Gastroesophageal sphincter (tissue), 4 donors: ENCODE measurements at regions not wholly inside any gene's neighbourhood (a gene's known extent, or its start where the extent isn't known, plus 50 kb on each side); places are given as distances from the start of the nearest gene placed in this dataset.

Source experiments
- ATAC-seq: fragments of 150-250 bp; one replicate; pipeline ENCODE4 v1.9.1; 2016; ENCODE audit warnings: mild to moderate bottlenecking, moderate library complexity
- H3K27ac ChIP-seq, 4 donors: fragments of 200-600 bp; sonication (generic) in 3 of 4; 1 replicate in 3 of 4; 2 replicates in 1 of 4; pipeline ENCODE4 v1.5.1; 2016 to 2019
- H3K27me3 ChIP-seq: fragments of 200-600 bp; sonication (generic); one replicate; pipeline ENCODE4 v1.5.1; 2019
- H3K36me3 ChIP-seq, 2 donors: fragments of 200-600 bp; sonication (generic); one replicate each; pipeline ENCODE4 v1.5.1; 2019; ENCODE audit warnings: control low read depth in 1 of 2
- H3K4me1 ChIP-seq, 3 donors: fragments of 200-600 bp; sonication (generic); 1 replicate in 2 of 3; 2 replicates in 1 of 3; pipeline ENCODE4 v1.5.1; 2016 to 2019; ENCODE audit warnings: control low read depth in 2 of 3
- H3K4me3 ChIP-seq, 2 donors: fragments of 200-600 bp; sonication (generic); one replicate each; pipeline ENCODE4 v1.5.1; 2019; ENCODE audit warnings: mild to moderate bottlenecking in 1 of 2, moderate library complexity in 1 of 2
- H3K9me3 ChIP-seq, 3 donors: fragments of 200-600 bp; sonication (generic); one replicate each; pipeline ENCODE4 v1.5.1; 2017 to 2019; ENCODE audit warnings: control low read depth in 2 of 3
- CTCF ChIP-seq, 4 experiments: fragments of 200-600 bp in 2 of 4; fragments of 450-650 bp in 2 of 4; sonication (generic) in 1 of 4; IDR thresholded peaks; one replicate each; pipeline ENCODE4 v1.5.1; 2017 to 2019; ENCODE audit warnings: antibody characterized with exemption in 4 of 4, mild to moderate bottlenecking in 2 of 4, moderate library complexity in 2 of 4
- EP300 ChIP-seq: sonication (generic); formaldehyde crosslinking; IDR thresholded peaks from one replicate; pipeline ENCODE4 v1.6.1; 2017; ENCODE audit warnings: antibody characterized with exemption, mild to moderate bottlenecking
- POLR2A ChIP-seq, 2 donors: fragments of 450-650 bp; IDR thresholded peaks; one replicate each; pipeline ENCODE4 v1.6.1; 2017; ENCODE audit warnings: antibody characterized with exemption in 2 of 2, mild to moderate bottlenecking in 2 of 2, moderate library complexity in 1 of 2
- POLR2AphosphoS5 ChIP-seq: sonication (generic); formaldehyde crosslinking; IDR thresholded peaks from one replicate; pipeline ENCODE4 v1.6.1; 2017; ENCODE audit warnings: antibody characterized with exemption
- WGBS, 2 donors: methylation state at CpG; one replicate each; pipeline ENCODE4 v1.1.5; 2018; ENCODE audit warnings: low coverage in 1 of 2; 5-methylcytosine and 5-hydroxymethylcytosine counted together

- H3K27me3 ChIP-seq = no peaks in the 10 kb centered on the region
- H3K9me3 ChIP-seq = no peaks in the 10 kb centered on the region
- H3K27ac ChIP-seq = no peak overlapping the region
- WGBS, 2 donors = 39 to 71% methylated on average over 2 of the region's 2 CpGs
- H3K4me3 ChIP-seq = no peak overlapping the region
- no peaks in the 10 kb centered on the region for H3K36me3 ChIP-seq
- no peaks in the 10 kb centered on the region for H3K4me1 ChIP-seq
- no peak for ATAC-seq
- TF ChIP-seq EP300 = no peak
- no peak for TF ChIP-seq POLR2AphosphoS5
- TF ChIP-seq POLR2A (IDR thresholded peaks at IDR 0.05) = no peak
- TF ChIP-seq CTCF (IDR thresholded peaks at IDR 0.05) = no peak
Measured at GRCh38 chr13:107157271-107157670, 589.3 kb upstream of the ARGLU1 start.

GRCh38 chr13:107144432-107144831 is 576.5 kb upstream of the ARGLU1 start:
- no peak overlapping the region for H3K27ac ChIP-seq
- H3K4me1 ChIP-seq = peaks cover 0 to 15% (median under 1%) of the 10 kb centered on the region in 3 donors
- H3K27me3 ChIP-seq = no peaks in the 10 kb centered on the region
- no peak for TF ChIP-seq EP300
- peak in 1 of 4 experiments; percentile 21 for TF ChIP-seq CTCF (IDR thresholded peaks at IDR 0.05)
- no peaks in the 10 kb centered on the region for H3K36me3 ChIP-seq
- H3K4me3 ChIP-seq = no peak overlapping the region
- no peaks in the 10 kb centered on the region for H3K9me3 ChIP-seq
- ATAC-seq = no peak

GRCh38 chr13:107141767-107142166 is 573.8 kb upstream of the ARGLU1 start:
- Histone ChIP-seq H3K36me3 (no peaks in the 10 kb centered on the region), H3K27ac (no peak overlapping the region), H3K4me3 (no peak overlapping the region), H3K9me3 (no peaks in the 10 kb centered on the region), H3K27me3 (no peaks in the 10 kb centered on the region), H3K4me1 (peaks cover 3 to 34% (median 8%) of the 10 kb centered on the region in 3 donors)
- ATAC-seq = no peak
- TF ChIP-seq POLR2AphosphoS5 = no peak
- no peak for TF ChIP-seq POLR2A (IDR thresholded peaks at IDR 0.05)
- TF ChIP-seq CTCF (IDR thresholded peaks at IDR 0.05) = no peak
- TF ChIP-seq EP300 = no peak
- WGBS, 2 donors = 30 to 36% methylated on average over 2 to 3 of the region's 3 CpGs

- WGBS, 2 donors = 0 to 5% methylated on average over 1 of the region's 1 CpG
- Histone ChIP-seq H3K9me3 (no peaks in the 10 kb centered on the region), H3K4me1 (peaks cover 3 to 34% (median 8%) of the 10 kb centered on the region in 3 donors), H3K27ac (peak overlapping the region in 3 of 4 donors; percentile 6 to 36 (median 29)), H3K27me3 (no peaks in the 10 kb centered on the region), H3K4me3 (no peak overlapping the region), H3K36me3 (no peaks in the 10 kb centered on the region)
- peak; percentile 70 for ATAC-seq
- no peak for TF ChIP-seq POLR2AphosphoS5
- no peak for TF ChIP-seq POLR2A (IDR thresholded peaks at IDR 0.05)
- TF ChIP-seq EP300 = no peak
- no peak for TF ChIP-seq CTCF (IDR thresholded peaks at IDR 0.05)
Measured at GRCh38 chr13:107139006-107139405, 571.1 kb upstream of the ARGLU1 start.

GRCh38 chr13:107138486-107138885 is 570.5 kb upstream of the ARGLU1 start:
- Histone ChIP-seq H3K27ac (peak overlapping the region in 2 of 4 donors; percentile 6 to 36), H3K27me3 (no peaks in the 10 kb centered on the region), H3K4me1 (peaks cover 3 to 34% (median 8%) of the 10 kb centered on the region in 3 donors), H3K4me3 (no peak overlapping the region), H3K36me3 (no peaks in the 10 kb centered on the region), H3K9me3 (no peaks in the 10 kb centered on the region)
- no peak for TF ChIP-seq CTCF (IDR thresholded peaks at IDR 0.05)
- no peak for TF ChIP-seq EP300
- TF ChIP-seq POLR2AphosphoS5 = no peak
- no peak for TF ChIP-seq POLR2A (IDR thresholded peaks at IDR 0.05)
- no peak for ATAC-seq
- 44% methylated on average over 1 of the region's 1 CpG; no CpG with 5 or more reads in 1 of the 2 donors for WGBS, 2 donors
